ENCODE measurements at regions not wholly inside any gene's neighbourhood (a gene's known extent, or its start where the extent isn't known, plus 50 kb on each side); places are given as distances from the start of the nearest gene placed in this dataset.

DNA sequence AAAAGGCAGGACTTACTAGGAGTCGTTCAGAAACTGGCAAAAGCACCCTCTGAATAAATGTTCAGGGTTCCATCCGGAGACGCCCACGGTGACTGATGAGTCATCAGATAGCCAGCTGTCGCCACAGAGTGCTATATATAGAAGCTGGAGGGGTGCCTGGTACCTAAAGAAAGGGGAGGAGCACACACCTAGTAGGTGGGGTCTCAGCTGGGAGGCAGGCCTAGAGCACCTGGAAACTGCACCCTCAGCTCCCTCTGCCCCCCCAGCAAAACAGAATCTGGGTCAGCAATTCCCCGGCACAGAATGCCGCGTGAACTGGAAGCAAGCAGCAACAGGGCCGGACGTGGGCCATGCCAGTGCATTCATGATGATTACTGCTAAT lies 242.0 kb downstream of the BCOR start:
- Mint-ChIP-seq H3K27me3 (peaks cover 5% of the 10 kb centered on the region), H3K36me3 (ENCODE audit: insufficient read depth) (no peaks in the 10 kb centered on the region), H3K4me3 (ENCODE audit: low read depth) (no peak overlapping the region), H3K27ac (no peak overlapping the region), H3K4me1 (ENCODE audit: low read depth) (peaks cover 4% of the 10 kb centered on the region), H3K9me3 (ENCODE audit: low read depth) (peaks cover 7% of the 10 kb centered on the region)
- no peak for DNase-seq (ENCODE audit: low spot score, unreplicated experiment)
- TF ChIP-seq, protein P1, sequence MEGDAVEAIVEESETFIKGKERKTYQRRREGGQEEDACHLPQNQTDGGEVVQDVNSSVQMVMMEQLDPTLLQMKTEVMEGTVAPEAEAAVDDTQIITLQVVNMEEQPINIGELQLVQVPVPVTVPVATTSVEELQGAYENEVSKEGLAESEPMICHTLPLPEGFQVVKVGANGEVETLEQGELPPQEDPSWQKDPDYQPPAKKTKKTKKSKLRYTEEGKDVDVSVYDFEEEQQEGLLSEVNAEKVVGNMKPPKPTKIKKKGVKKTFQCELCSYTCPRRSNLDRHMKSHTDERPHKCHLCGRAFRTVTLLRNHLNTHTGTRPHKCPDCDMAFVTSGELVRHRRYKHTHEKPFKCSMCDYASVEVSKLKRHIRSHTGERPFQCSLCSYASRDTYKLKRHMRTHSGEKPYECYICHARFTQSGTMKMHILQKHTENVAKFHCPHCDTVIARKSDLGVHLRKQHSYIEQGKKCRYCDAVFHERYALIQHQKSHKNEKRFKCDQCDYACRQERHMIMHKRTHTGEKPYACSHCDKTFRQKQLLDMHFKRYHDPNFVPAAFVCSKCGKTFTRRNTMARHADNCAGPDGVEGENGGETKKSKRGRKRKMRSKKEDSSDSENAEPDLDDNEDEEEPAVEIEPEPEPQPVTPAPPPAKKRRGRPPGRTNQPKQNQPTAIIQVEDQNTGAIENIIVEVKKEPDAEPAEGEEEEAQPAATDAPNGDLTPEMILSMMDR (IDR thresholded peaks at IDR 0.05; ENCODE audit: unreplicated experiment), result no peak

- peaks cover 3% of the 10 kb centered on the region for H3K4me1 Mint-ChIP-seq (ENCODE audit: low read depth)
- H3K36me3 Mint-ChIP-seq (ENCODE audit: insufficient read depth), result no peaks in the 10 kb centered on the region
- H3K27ac Mint-ChIP-seq, result no peak overlapping the region
- TF ChIP-seq, protein P1 (IDR thresholded peaks at IDR 0.05; ENCODE audit: unreplicated experiment), result no peak
- no peak for DNase-seq (ENCODE audit: low spot score, unreplicated experiment)
- H3K9me3 Mint-ChIP-seq (ENCODE audit: low read depth), result peaks cover 7% of the 10 kb centered on the region
- no peak overlapping the region for H3K4me3 Mint-ChIP-seq (ENCODE audit: low read depth)
- H3K27me3 Mint-ChIP-seq, result peaks cover 7% of the 10 kb centered on the region
Measured at GRCh38 chrX:39856472-39857121, 241.2 kb downstream of the BCOR start.

DNA sequence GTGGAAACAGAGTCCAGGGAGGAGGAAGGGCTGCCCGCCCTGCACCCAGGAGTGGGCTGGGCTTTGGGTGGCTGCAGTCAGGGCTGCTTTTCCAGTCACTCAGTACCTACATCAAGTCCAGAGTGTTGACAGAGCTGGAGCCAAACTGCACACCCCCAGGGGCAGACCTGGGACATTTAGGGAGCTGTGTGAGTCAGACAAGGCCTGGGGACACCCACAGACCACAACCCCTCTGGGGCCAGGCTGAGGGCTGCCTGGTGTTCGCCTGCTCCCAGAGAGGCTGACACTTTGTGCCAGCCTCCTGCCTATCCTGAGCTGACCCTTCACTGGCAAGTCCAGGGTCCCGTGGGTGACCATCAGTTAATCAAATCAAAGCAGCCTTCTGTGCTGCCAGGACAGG lies 240.0 kb downstream of the BCOR start:
- H3K9me3 Mint-ChIP-seq (ENCODE audit: low read depth), result peaks cover 7% of the 10 kb centered on the region
- H3K4me1 Mint-ChIP-seq (ENCODE audit: low read depth), result peaks cover 3% of the 10 kb centered on the region
- no peak overlapping the region for H3K27ac Mint-ChIP-seq
- TF ChIP-seq, protein P1 (IDR thresholded peaks at IDR 0.05; ENCODE audit: unreplicated experiment), result no peak
- peaks cover 7% of the 10 kb centered on the region for H3K27me3 Mint-ChIP-seq
- H3K4me3 Mint-ChIP-seq (ENCODE audit: low read depth), result no peak overlapping the region
- no peak for DNase-seq (ENCODE audit: low spot score, unreplicated experiment)
- H3K36me3 Mint-ChIP-seq (ENCODE audit: insufficient read depth), result no peaks in the 10 kb centered on the region

GRCh38 chrX:39859991-39860861 lies 237.5 kb downstream of the BCOR start:
- no peaks in the 10 kb centered on the region for H3K36me3 Mint-ChIP-seq (ENCODE audit: insufficient read depth)
- no peak overlapping the region for H3K4me3 Mint-ChIP-seq (ENCODE audit: low read depth)
- DNase-seq (ENCODE audit: low spot score, unreplicated experiment), result no peak
- H3K9me3 Mint-ChIP-seq (ENCODE audit: low read depth), result peaks cover 3% of the 10 kb centered on the region
- TF ChIP-seq, protein P1 (IDR thresholded peaks at IDR 0.05; ENCODE audit: unreplicated experiment), result no peak
- H3K4me1 Mint-ChIP-seq (ENCODE audit: low read depth), result peaks cover 2% of the 10 kb centered on the region
- peaks cover 2% of the 10 kb centered on the region for H3K27me3 Mint-ChIP-seq
- no peak overlapping the region for H3K27ac Mint-ChIP-seq

- Mint-ChIP-seq H3K9me3 (ENCODE audit: low read depth) (no peaks in the 10 kb centered on the region), H3K4me1 (ENCODE audit: low read depth) (peaks cover 5% of the 10 kb centered on the region)
Measured at GRCh38 chrX:39862963-39863362, 234.8 kb downstream of the BCOR start.

More at GRCh38 chrX:39862963-39863362, 234.8 kb downstream of the BCOR start:
- no peak for DNase-seq (ENCODE audit: low spot score, unreplicated experiment)
- Mint-ChIP-seq H3K36me3 (ENCODE audit: insufficient read depth) (no peaks in the 10 kb centered on the region), H3K27ac (no peak overlapping the region), H3K4me3 (ENCODE audit: low read depth) (no peak overlapping the region), H3K27me3 (peaks cover 2% of the 10 kb centered on the region)
- TF ChIP-seq, protein P1 (IDR thresholded peaks at IDR 0.05; ENCODE audit: unreplicated experiment), result no peak
